ENCODE measurements at regions not wholly inside any gene's neighbourhood (a gene's known extent, or its start where the extent isn't known, plus 50 kb on each side); places are given as distances from the start of the nearest gene placed in this dataset.

DNA sequence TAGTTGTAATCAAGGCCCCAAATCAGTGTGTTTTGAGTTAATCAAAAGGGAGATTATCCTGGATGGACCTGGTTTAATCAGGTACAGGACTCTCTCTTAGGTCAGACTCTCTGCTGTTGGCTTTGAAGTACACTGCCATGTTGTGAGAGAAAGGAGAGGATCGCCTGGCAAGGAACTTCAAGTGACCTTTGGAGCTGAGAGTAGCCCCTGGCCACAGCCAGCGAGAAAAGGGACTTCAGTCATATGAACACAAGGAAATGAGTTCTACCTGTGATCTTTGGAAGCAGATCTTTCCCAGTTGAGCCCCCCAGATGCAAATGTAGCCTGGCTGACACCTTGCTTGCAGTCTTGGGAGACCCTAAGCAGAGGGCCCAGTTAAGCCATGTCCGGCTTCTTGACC is 68.3 kb upstream of the CPM start:
- DNase-seq (ENCODE audit: low read depth, low spot score) (no peak), ATAC-seq (no peak)
- H3K9me3 ChIP-seq (ENCODE audit: control insufficient read depth, insufficient read depth, low read depth, low read length): no peaks in the 10 kb centered on the region
- H3K36me3 ChIP-seq (ENCODE audit: control insufficient read depth, insufficient read depth, low read length): no peaks in the 10 kb centered on the region
- intact Hi-C loops (cut with micrococcal nuclease; ENCODE audit: unreplicated experiment): no loop called here
- BruUV-seq (replicated peaks): no TSS peak
- TF ChIP-seq, protein P1, sequence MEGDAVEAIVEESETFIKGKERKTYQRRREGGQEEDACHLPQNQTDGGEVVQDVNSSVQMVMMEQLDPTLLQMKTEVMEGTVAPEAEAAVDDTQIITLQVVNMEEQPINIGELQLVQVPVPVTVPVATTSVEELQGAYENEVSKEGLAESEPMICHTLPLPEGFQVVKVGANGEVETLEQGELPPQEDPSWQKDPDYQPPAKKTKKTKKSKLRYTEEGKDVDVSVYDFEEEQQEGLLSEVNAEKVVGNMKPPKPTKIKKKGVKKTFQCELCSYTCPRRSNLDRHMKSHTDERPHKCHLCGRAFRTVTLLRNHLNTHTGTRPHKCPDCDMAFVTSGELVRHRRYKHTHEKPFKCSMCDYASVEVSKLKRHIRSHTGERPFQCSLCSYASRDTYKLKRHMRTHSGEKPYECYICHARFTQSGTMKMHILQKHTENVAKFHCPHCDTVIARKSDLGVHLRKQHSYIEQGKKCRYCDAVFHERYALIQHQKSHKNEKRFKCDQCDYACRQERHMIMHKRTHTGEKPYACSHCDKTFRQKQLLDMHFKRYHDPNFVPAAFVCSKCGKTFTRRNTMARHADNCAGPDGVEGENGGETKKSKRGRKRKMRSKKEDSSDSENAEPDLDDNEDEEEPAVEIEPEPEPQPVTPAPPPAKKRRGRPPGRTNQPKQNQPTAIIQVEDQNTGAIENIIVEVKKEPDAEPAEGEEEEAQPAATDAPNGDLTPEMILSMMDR (IDR thresholded peaks at IDR 0.05): no peak
- TF ChIP-seq TCF7L2 (IDR thresholded peaks at IDR 0.05; ENCODE audit: low read depth, low read length) (no peak), SIN3A (IDR thresholded peaks at IDR 0.05; ENCODE audit: borderline replicate concordance, insufficient read depth, low read depth, low read length) (no peak), POLR2AphosphoS5 (IDR thresholded peaks at IDR 0.05; ENCODE audit: low read depth, low read length) (no peak)
- TF ChIP-seq, protein P2, sequence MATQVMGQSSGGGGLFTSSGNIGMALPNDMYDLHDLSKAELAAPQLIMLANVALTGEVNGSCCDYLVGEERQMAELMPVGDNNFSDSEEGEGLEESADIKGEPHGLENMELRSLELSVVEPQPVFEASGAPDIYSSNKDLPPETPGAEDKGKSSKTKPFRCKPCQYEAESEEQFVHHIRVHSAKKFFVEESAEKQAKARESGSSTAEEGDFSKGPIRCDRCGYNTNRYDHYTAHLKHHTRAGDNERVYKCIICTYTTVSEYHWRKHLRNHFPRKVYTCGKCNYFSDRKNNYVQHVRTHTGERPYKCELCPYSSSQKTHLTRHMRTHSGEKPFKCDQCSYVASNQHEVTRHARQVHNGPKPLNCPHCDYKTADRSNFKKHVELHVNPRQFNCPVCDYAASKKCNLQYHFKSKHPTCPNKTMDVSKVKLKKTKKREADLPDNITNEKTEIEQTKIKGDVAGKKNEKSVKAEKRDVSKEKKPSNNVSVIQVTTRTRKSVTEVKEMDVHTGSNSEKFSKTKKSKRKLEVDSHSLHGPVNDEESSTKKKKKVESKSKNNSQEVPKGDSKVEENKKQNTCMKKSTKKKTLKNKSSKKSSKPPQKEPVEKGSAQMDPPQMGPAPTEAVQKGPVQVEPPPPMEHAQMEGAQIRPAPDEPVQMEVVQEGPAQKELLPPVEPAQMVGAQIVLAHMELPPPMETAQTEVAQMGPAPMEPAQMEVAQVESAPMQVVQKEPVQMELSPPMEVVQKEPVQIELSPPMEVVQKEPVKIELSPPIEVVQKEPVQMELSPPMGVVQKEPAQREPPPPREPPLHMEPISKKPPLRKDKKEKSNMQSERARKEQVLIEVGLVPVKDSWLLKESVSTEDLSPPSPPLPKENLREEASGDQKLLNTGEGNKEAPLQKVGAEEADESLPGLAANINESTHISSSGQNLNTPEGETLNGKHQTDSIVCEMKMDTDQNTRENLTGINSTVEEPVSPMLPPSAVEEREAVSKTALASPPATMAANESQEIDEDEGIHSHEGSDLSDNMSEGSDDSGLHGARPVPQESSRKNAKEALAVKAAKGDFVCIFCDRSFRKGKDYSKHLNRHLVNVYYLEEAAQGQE (IDR thresholded peaks at IDR 0.05; ENCODE audit: insufficient read depth in 1 of 2, low read depth in 2 of 2, low read length in 1 of 2): no peak
- no peaks in the 10 kb centered on the region for H3K4me1 ChIP-seq (ENCODE audit: control insufficient read depth, insufficient read depth, low read length)
- H3K27me3 ChIP-seq (ENCODE audit: control insufficient read depth, insufficient read depth, low read length): no peaks in the 10 kb centered on the region
- CTCF ChIA-PET: no interaction called here
- in situ Hi-C loops (cut with HindIII; ENCODE audit: low pct_unique_long_range_greater_than_20kb, low sequenced_read_pairs): no loop called here
- POLR2A ChIA-PET: no interaction called here
- no peak overlapping the region for H3K4me3 ChIP-seq (ENCODE audit: low read depth in 2 of 2, low read length in 2 of 2)
- H3K27ac ChIP-seq (ENCODE audit: low read length): no peak overlapping the region

DNA sequence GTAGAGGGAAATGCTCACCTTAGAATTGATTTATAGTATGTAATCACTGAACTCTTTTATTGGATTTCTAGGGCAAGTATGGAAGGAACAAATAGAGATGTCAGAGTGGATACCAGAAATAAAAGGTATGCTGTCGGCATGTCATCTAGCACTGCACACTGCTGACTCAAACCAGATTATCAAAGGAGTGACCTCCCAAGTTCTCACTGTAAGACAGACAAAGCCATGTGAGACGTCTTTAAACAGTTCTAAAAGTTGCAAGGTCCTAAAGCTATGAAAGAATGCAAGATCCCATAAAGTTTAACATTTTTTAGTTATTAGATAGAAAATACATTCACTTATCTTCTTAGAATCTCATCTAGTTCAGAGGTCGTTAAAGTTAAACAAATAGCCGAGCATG is 70.0 kb upstream of the CPM start:
- Histone ChIP-seq H3K4me1 (ENCODE audit: control insufficient read depth, insufficient read depth, low read length) (peaks cover 6% of the 10 kb centered on the region), H3K36me3 (ENCODE audit: control insufficient read depth, insufficient read depth, low read length) (no peaks in the 10 kb centered on the region), H3K9me3 (ENCODE audit: control insufficient read depth, insufficient read depth, low read depth, low read length) (no peaks in the 10 kb centered on the region), H3K27ac (ENCODE audit: low read length) (no peak overlapping the region), H3K27me3 (ENCODE audit: control insufficient read depth, insufficient read depth, low read length) (no peaks in the 10 kb centered on the region), H3K4me3 (ENCODE audit: low read depth in 2 of 2, low read length in 2 of 2) (no peak overlapping the region)
- no peak for ATAC-seq
- ChIA-PET POLR2A (no interaction called here), CTCF (no interaction called here)
- intact Hi-C loops (cut with micrococcal nuclease; ENCODE audit: unreplicated experiment) (no loop called here), in situ Hi-C loops (cut with HindIII; ENCODE audit: low pct_unique_long_range_greater_than_20kb, low sequenced_read_pairs) (no loop called here)
- TF ChIP-seq, protein P2 (IDR thresholded peaks at IDR 0.05; ENCODE audit: insufficient read depth in 1 of 2, low read depth in 2 of 2, low read length in 1 of 2): no peak
- TF ChIP-seq, protein P1 (IDR thresholded peaks at IDR 0.05): no peak
- TF ChIP-seq POLR2AphosphoS5 (IDR thresholded peaks at IDR 0.05; ENCODE audit: low read depth, low read length): no peak
- TF ChIP-seq SIN3A (IDR thresholded peaks at IDR 0.05; ENCODE audit: borderline replicate concordance, insufficient read depth, low read depth, low read length): no peak
- TF ChIP-seq TCF7L2 (IDR thresholded peaks at IDR 0.05; ENCODE audit: low read depth, low read length): no peak
- BruUV-seq (replicated peaks): no TSS peak
- no peak for DNase-seq (ENCODE audit: low read depth, low spot score)

Measured in Panc1 (cell line).